Endothelial cell (in vitro differentiated cells): ENCODE measurements at regions not wholly inside any gene's neighbourhood (a gene's known extent, or its start where the extent isn't known, plus 50 kb on each side); places are given as distances from the start of the nearest gene placed in this dataset.

ENCODE experiments used
- DNase-seq: peaks from one replicate; pipeline ENCODE4 v3.0.0; 2021; ENCODE audit warnings: low spot score
- H3K27ac Mint-ChIP-seq: one replicate; pipeline ENCODE4 v1.8.0; 2021; ENCODE audit warnings: mixed read lengths, inconsistent platforms; ENCODE audit not compliant: unreplicated experiment
- H3K27me3 Mint-ChIP-seq: one replicate; pipeline ENCODE4 v1.8.0; 2021; ENCODE audit warnings: mild to moderate bottlenecking, moderate library complexity, mixed read lengths, inconsistent platforms; ENCODE audit not compliant: unreplicated experiment
- H3K36me3 Mint-ChIP-seq: one replicate; pipeline ENCODE4 v1.8.0; 2021; ENCODE audit warnings: mild to moderate bottlenecking, low read depth, mixed read lengths, inconsistent platforms; ENCODE audit not compliant: unreplicated experiment
- H3K4me1 Mint-ChIP-seq: one replicate; pipeline ENCODE4 v1.8.0; 2021; ENCODE audit warnings: mild to moderate bottlenecking, mixed read lengths, inconsistent platforms; ENCODE audit not compliant: unreplicated experiment
- H3K4me3 Mint-ChIP-seq: one replicate; pipeline ENCODE4 v1.8.0; 2021; ENCODE audit warnings: mild to moderate bottlenecking, mixed read lengths, inconsistent platforms; ENCODE audit not compliant: unreplicated experiment
- H3K9me3 Mint-ChIP-seq: one replicate; pipeline ENCODE4 v1.8.0; 2021; ENCODE audit warnings: mixed read lengths, inconsistent platforms; ENCODE audit not compliant: unreplicated experiment
- CTCF ChIP-seq: fragments of 200-600 bp; sonication (generic); IDR thresholded peaks from one replicate; pipeline ENCODE4 v1.5.0; 2021; ENCODE audit warnings: antibody characterized with exemption; ENCODE audit not compliant: unreplicated experiment

GRCh38 chr3:72313308-72313707 is 528.4 kb upstream of the PROK2 start:
- peaks cover 5% of the 10 kb centered on the region for H3K27me3 Mint-ChIP-seq
- DNase-seq, result no peak

GRCh38 chr3:72312339-72312738 is 527.4 kb upstream of the PROK2 start:
- no peak overlapping the region for H3K27ac Mint-ChIP-seq
- H3K9me3 Mint-ChIP-seq, result no peaks in the 10 kb centered on the region
- peaks cover 22% of the 10 kb centered on the region for H3K4me1 Mint-ChIP-seq
- no peak for TF ChIP-seq CTCF
- H3K4me3 Mint-ChIP-seq, result no peak overlapping the region
- DNase-seq, result no peak
- H3K36me3 Mint-ChIP-seq, result no peaks in the 10 kb centered on the region
- peaks cover 5% of the 10 kb centered on the region for H3K27me3 Mint-ChIP-seq

More at GRCh38 chr3:72313308-72313707, 528.4 kb upstream of the PROK2 start:
- Mint-ChIP-seq H3K4me1 (peaks cover 19% of the 10 kb centered on the region), H3K4me3 (no peak overlapping the region), H3K9me3 (no peaks in the 10 kb centered on the region), H3K36me3 (no peaks in the 10 kb centered on the region), H3K27ac (no peak overlapping the region)
- no peak for TF ChIP-seq CTCF

- H3K36me3 Mint-ChIP-seq, result no peaks in the 10 kb centered on the region
- no peaks in the 10 kb centered on the region for H3K9me3 Mint-ChIP-seq
- peaks cover 5% of the 10 kb centered on the region for H3K27me3 Mint-ChIP-seq
- no peak overlapping the region for H3K4me3 Mint-ChIP-seq
- no peak for DNase-seq
- H3K27ac Mint-ChIP-seq, result no peak overlapping the region
- peaks cover 26% of the 10 kb centered on the region for H3K4me1 Mint-ChIP-seq
- TF ChIP-seq CTCF, result no peak
These were observed 526.5 kb upstream of the PROK2 start for GRCh38 chr3:72311425-72311824.

DNA sequence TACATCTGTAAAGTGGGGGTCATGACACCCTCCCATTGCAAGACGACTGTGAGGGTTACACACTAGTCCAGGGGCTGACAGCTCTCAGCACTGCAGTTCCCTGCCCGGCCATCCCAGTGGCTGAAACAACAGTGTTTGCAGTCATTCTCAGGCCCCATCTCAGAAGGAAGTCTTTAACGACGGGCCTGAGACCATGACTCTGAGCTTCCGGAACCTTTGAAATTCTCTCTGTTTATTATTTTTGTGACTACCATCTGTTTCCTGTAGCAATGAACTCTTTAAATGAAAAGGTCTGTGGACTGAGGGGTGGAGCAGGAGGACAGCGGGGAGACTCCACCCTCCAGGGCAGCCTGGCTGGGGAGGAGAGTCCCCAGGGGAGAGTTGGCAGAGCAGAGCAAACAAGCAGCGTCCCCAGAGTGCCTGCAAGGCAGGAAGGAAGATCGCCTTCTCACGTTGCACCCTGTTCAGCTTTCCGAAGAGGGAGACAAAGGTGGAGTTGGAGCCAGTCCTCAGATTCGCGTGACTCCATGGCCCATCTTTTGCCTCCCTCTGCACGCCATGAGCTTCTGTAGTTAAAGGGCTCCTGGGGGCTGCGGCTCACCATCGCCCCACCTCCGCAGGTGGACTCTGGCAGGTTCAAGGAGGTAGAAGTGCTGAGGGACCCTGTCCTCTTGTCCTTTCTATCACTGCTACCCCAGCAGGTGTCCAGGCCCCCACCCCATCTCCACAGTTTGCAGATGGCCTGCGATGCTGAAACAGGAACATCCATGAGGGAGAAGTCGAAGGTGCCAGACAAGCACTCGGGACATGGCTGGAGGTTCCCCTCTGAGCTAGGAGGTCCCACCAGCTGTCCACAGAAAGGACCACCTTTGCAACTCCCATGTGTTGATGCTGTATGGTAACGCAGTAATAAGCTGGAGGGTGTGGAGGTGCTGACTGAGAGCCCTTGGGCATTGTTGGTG is 525.8 kb upstream of the PROK2 start:
- Mint-ChIP-seq H3K9me3 (no peaks in the 10 kb centered on the region), H3K27me3 (peaks cover 3% of the 10 kb centered on the region), H3K36me3 (no peaks in the 10 kb centered on the region), H3K4me1 (peaks cover 28% of the 10 kb centered on the region), H3K27ac (peak overlapping the region; percentile 77), H3K4me3 (no peak overlapping the region)
- peak; percentile 40 for DNase-seq
- TF ChIP-seq CTCF, result no peak
